Fibroblast of lung (primary cell): ENCODE measurements at regions not wholly inside any gene's neighbourhood (a gene's known extent, or its start where the extent isn't known, plus 50 kb on each side); places are given as distances from the start of the nearest gene placed in this dataset.

ENCODE experiments used
- EZH2 ChIP-seq: IDR thresholded peaks from 2 replicates; pipeline ENCODE4 v1.5.1; 2012; ENCODE audit warnings: low read length, control low read depth, mild to moderate bottlenecking; ENCODE audit errors: missing control alignments
- TF ChIP-seq, protein P1 (sequence below), 2 donors: IDR thresholded peaks in 1 of 2; conservative IDR thresholded peaks in 1 of 2; 1 replicate in 1 of 2; 2 replicates in 1 of 2; pipeline ENCODE4 v1.5.1; 2011 to 2012; ENCODE audit warnings: low read length in 2 of 2, control low read depth in 1 of 2, inconsistent platforms in 1 of 2, low read depth in 1 of 2, mild to moderate bottlenecking in 1 of 2

DNA sequence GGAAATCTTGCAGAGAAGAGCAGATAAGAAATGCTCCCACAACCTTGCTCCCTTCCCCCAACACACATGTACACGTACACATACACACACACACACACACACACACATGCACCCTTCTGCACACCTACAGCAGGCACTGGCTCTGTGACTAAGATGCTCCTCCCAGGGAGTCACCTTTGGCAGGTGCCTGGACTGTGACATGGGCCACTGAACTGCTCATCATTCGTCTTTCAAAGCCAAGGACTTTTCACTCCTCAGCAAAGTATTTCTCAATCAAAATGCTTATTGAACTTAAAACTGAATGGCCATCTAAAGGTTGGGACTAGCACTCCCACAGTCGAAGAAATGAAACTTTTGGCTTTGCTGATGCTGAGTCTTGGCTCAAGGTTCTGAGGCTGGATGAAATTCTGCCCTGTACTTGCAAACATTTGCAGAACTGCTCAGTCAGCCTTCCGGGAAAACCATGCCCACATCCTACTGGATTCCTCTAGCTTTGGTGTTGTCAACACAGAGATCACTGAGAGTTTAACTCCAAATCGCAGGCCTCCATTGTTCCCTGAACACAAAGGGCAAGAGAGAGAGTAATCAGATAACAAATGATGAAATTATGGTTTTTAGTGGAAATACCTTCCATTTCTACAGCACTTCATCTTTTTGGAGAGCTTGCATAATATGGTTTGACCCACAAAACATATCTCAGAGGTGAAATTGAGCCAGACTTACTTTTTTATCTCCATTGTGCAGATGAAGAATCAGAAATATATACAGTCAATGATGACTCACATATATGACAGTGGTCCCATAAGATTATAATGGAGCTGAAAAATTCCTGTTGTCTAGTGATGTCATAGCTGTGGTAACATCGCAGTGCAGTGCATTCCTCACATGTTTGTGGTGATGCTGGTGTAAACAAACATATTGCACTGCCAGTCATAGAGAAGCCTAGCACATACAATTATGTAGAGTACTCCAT, 72.4 kb upstream of the BCAR3 start:
- TF ChIP-seq, protein P1, sequence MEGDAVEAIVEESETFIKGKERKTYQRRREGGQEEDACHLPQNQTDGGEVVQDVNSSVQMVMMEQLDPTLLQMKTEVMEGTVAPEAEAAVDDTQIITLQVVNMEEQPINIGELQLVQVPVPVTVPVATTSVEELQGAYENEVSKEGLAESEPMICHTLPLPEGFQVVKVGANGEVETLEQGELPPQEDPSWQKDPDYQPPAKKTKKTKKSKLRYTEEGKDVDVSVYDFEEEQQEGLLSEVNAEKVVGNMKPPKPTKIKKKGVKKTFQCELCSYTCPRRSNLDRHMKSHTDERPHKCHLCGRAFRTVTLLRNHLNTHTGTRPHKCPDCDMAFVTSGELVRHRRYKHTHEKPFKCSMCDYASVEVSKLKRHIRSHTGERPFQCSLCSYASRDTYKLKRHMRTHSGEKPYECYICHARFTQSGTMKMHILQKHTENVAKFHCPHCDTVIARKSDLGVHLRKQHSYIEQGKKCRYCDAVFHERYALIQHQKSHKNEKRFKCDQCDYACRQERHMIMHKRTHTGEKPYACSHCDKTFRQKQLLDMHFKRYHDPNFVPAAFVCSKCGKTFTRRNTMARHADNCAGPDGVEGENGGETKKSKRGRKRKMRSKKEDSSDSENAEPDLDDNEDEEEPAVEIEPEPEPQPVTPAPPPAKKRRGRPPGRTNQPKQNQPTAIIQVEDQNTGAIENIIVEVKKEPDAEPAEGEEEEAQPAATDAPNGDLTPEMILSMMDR (conservative IDR thresholded peaks at IDR 0.05 in 1 of 2, IDR thresholded peaks at IDR 0.05 in 1 of 2; ENCODE audit: low read depth in 1 of 2, low read length in 2 of 2) = peak in 1 of 2 donors; percentile 15
- TF ChIP-seq EZH2 = no peak
